GM23338 (cell line): ENCODE measurements at regions not wholly inside any gene's neighbourhood (a gene's known extent, or its start where the extent isn't known, plus 50 kb on each side); places are given as distances from the start of the nearest gene placed in this dataset.

Experiments
- ATAC-seq: fragments of 200-7000 bp; cut with Tn5 transposase; 3 replicates; pipeline ENCODE4 v1.9.1; 2020
- DNase-seq: peaks from one replicate; pipeline ENCODE4 v3.0.0-alpha.2; 2015; ENCODE audit warnings: low spot score
- H2AFZ ChIP-seq: fragments of 200-600 bp; sonication (generic); 2 replicates; pipeline ENCODE4 v1.8.0; 2016; ENCODE audit warnings: antibody characterized with exemption, mild to moderate bottlenecking, moderate library complexity
- H3F3A ChIP-seq: fragments of 200-600 bp; sonication (generic); replicated peaks from 2 replicates; pipeline ENCODE4 v1.8.0; 2017; ENCODE audit warnings: antibody characterized with exemption, mixed run types, low read depth
- H3K27ac ChIP-seq: fragments of 200-600 bp; sonication (generic); 2 replicates; pipeline ENCODE4 v1.6.1; 2016; ENCODE audit warnings: low read depth
- H3K27me3 ChIP-seq: fragments of 200-600 bp; sonication (generic); 2 replicates; pipeline ENCODE4 v1.8.0; 2016; ENCODE audit warnings: mild to moderate bottlenecking, mixed run types, moderate library complexity; ENCODE audit not compliant: insufficient read depth
- H3K36me3 ChIP-seq: fragments of 200-600 bp; sonication (generic); 2 replicates; pipeline ENCODE4 v1.8.0; 2016; ENCODE audit warnings: mild to moderate bottlenecking; ENCODE audit not compliant: insufficient read depth
- H3K4me1 ChIP-seq: fragments of 200-600 bp; sonication (generic); 2 replicates; pipeline ENCODE4 v1.8.0; 2016; ENCODE audit warnings: mild to moderate bottlenecking, moderate library complexity; ENCODE audit not compliant: insufficient read depth
- H3K4me2 ChIP-seq: fragments of 200-600 bp; sonication (generic); 2 replicates; pipeline ENCODE4 v1.7.1; 2017; ENCODE audit warnings: mixed run types
- H3K4me3 ChIP-seq: fragments of 200-600 bp; sonication (generic); 2 replicates; pipeline ENCODE4 v1.6.1; 2016; ENCODE audit warnings: mixed run types
- H3K79me2 ChIP-seq: fragments of 200-600 bp; sonication (generic); replicated peaks from 2 replicates; pipeline ENCODE4 v1.8.0; 2017; ENCODE audit warnings: mild to moderate bottlenecking; ENCODE audit not compliant: insufficient read depth
- H3K9me2 ChIP-seq: fragments of 200-600 bp; sonication (generic); 2 replicates; pipeline ENCODE4 v1.8.0; 2017; ENCODE audit not compliant: insufficient read depth
- H4K20me1 ChIP-seq: fragments of 200-600 bp; sonication (generic); replicated peaks from 2 replicates; pipeline ENCODE4 v1.8.0; 2017; ENCODE audit warnings: mild to moderate bottlenecking; ENCODE audit not compliant: insufficient read depth
- H3K27ac Mint-ChIP-seq: 2 replicates; pipeline ENCODE4 v1.8.0; 2020; ENCODE audit warnings: inconsistent platforms, mild to moderate bottlenecking, moderate library complexity, mixed read lengths
- H3K27me3 Mint-ChIP-seq: 3 replicates; pipeline ENCODE4 v1.8.0; 2022; ENCODE audit warnings: low read depth, mild to moderate bottlenecking, moderate library complexity, mixed read lengths, inconsistent platforms; ENCODE audit not compliant: insufficient read depth, poor library complexity
- H3K36me3 Mint-ChIP-seq: 3 replicates; pipeline ENCODE4 v1.8.0; 2021; ENCODE audit warnings: low read depth, mild to moderate bottlenecking, inconsistent platforms, moderate library complexity, mixed read lengths
- H3K4me1 Mint-ChIP-seq: 3 replicates; pipeline ENCODE4 v1.8.0; 2020; ENCODE audit warnings: mild to moderate bottlenecking, inconsistent platforms, mixed read lengths
- H3K4me3 Mint-ChIP-seq: 3 replicates; pipeline ENCODE4 v1.8.0; 2021; ENCODE audit warnings: moderate library complexity, mild to moderate bottlenecking, inconsistent platforms, mixed read lengths
- H3K9me3 Mint-ChIP-seq: 3 replicates; pipeline ENCODE4 v1.8.0; 2020; ENCODE audit warnings: moderate library complexity, mild to moderate bottlenecking, inconsistent platforms, mixed read lengths
- CREB1 ChIP-seq: fragments of 250-450 bp; sonication (Bioruptor Pico); IDR thresholded peaks from 2 replicates; pipeline ENCODE4 v1.5.0; 2020; ENCODE audit warnings: low read depth, mild to moderate bottlenecking, moderate library complexity
- EZH2 ChIP-seq: fragments of 200-600 bp; sonication (generic); IDR thresholded peaks from one replicate; pipeline ENCODE4 v1.8.0; 2017; ENCODE audit warnings: antibody characterized with exemption, mild to moderate bottlenecking, low read depth; ENCODE audit not compliant: unreplicated experiment
- TF ChIP-seq, protein P1 (sequence below), 2 experiments: fragments of 200-600 bp in 1 of 2; sonication (generic) in 1 of 2; conservative IDR thresholded peaks; 2 replicates each; pipeline versions ENCODE4 v1.5.1 to v1.6.1; 2016 to 2017; ENCODE audit warnings: antibody characterized with exemption in 2 of 2, low read depth in 2 of 2, mild to moderate bottlenecking in 2 of 2, moderate library complexity in 1 of 2
- TF ChIP-seq, protein P2 (sequence below): IDR thresholded peaks from one replicate; pipeline ENCODE4 v1.6.1; 2018; ENCODE audit warnings: antibody characterized with exemption; ENCODE audit not compliant: unreplicated experiment

DNA sequence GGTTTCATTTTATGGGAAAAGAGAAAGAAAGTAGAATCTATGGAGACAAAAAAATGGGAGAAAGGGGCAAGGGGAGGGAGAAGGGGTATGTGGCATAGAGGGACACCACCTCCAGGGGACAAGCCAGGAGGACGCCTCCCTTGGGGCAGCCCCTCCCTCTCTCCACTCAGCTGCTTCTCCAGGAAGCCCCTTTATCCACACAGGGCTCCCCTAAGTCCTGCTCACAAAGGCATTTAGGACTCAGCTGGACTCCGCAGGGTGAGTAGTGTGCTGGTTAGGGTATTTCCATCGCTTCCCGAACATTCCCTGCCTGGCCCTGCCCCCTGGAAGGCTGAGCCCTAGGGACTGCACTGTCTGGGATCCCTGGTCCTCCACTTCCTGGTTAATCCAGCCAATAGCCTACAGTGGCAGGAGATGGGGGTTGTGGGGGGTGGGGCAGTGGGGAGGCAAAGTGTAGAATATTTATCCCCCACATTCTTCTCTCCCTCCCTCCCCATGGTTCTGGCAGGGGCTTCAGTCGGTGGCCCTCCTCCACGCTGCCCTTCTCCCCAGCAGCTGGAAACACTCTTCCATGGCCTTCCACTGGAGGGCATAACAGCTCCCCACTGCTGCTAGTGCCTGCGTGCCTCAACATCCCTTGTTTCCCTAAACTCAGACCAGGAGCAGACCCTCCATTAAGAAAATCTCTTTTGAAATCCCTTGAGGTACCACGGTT lies 84.8 kb downstream of the SNX5 start:
- ATAC-seq (peak; percentile 77), DNase-seq (no peak)
- H3K27me3 ChIP-seq: no peaks in the 10 kb centered on the region
- H4K20me1 ChIP-seq: no peaks in the 10 kb centered on the region
- H3K4me1 ChIP-seq: peaks cover 9% of the 10 kb centered on the region
- Mint-ChIP-seq H3K36me3 (peaks cover 9% of the 10 kb centered on the region), H3K9me3 (peaks cover 6% of the 10 kb centered on the region), H3K4me1 (peaks cover 23% of the 10 kb centered on the region), H3K27ac (no peak overlapping the region), H3K4me3 (no peak overlapping the region), H3K27me3 (peaks cover 12% of the 10 kb centered on the region)
- no peaks in the 10 kb centered on the region for H3F3A ChIP-seq
- H2AFZ ChIP-seq: peak overlapping the region; percentile 47; the same call in 1 of the 2 replicates
- H3K9me2 ChIP-seq: no peaks in the 10 kb centered on the region
- no peak overlapping the region for H3K27ac ChIP-seq
- no peaks in the 10 kb centered on the region for H3K36me3 ChIP-seq
- TF ChIP-seq, protein P1, sequence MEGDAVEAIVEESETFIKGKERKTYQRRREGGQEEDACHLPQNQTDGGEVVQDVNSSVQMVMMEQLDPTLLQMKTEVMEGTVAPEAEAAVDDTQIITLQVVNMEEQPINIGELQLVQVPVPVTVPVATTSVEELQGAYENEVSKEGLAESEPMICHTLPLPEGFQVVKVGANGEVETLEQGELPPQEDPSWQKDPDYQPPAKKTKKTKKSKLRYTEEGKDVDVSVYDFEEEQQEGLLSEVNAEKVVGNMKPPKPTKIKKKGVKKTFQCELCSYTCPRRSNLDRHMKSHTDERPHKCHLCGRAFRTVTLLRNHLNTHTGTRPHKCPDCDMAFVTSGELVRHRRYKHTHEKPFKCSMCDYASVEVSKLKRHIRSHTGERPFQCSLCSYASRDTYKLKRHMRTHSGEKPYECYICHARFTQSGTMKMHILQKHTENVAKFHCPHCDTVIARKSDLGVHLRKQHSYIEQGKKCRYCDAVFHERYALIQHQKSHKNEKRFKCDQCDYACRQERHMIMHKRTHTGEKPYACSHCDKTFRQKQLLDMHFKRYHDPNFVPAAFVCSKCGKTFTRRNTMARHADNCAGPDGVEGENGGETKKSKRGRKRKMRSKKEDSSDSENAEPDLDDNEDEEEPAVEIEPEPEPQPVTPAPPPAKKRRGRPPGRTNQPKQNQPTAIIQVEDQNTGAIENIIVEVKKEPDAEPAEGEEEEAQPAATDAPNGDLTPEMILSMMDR (conservative IDR thresholded peaks at IDR 0.05; ENCODE audit: low read depth in 2 of 2): peak; percentile 28 to 51
- TF ChIP-seq, protein P2, sequence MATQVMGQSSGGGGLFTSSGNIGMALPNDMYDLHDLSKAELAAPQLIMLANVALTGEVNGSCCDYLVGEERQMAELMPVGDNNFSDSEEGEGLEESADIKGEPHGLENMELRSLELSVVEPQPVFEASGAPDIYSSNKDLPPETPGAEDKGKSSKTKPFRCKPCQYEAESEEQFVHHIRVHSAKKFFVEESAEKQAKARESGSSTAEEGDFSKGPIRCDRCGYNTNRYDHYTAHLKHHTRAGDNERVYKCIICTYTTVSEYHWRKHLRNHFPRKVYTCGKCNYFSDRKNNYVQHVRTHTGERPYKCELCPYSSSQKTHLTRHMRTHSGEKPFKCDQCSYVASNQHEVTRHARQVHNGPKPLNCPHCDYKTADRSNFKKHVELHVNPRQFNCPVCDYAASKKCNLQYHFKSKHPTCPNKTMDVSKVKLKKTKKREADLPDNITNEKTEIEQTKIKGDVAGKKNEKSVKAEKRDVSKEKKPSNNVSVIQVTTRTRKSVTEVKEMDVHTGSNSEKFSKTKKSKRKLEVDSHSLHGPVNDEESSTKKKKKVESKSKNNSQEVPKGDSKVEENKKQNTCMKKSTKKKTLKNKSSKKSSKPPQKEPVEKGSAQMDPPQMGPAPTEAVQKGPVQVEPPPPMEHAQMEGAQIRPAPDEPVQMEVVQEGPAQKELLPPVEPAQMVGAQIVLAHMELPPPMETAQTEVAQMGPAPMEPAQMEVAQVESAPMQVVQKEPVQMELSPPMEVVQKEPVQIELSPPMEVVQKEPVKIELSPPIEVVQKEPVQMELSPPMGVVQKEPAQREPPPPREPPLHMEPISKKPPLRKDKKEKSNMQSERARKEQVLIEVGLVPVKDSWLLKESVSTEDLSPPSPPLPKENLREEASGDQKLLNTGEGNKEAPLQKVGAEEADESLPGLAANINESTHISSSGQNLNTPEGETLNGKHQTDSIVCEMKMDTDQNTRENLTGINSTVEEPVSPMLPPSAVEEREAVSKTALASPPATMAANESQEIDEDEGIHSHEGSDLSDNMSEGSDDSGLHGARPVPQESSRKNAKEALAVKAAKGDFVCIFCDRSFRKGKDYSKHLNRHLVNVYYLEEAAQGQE: no peak
- no peak for TF ChIP-seq EZH2
- H3K79me2 ChIP-seq: no peaks in the 10 kb centered on the region
- no peak overlapping the region for H3K4me2 ChIP-seq
- no peak overlapping the region for H3K4me3 ChIP-seq

DNA sequence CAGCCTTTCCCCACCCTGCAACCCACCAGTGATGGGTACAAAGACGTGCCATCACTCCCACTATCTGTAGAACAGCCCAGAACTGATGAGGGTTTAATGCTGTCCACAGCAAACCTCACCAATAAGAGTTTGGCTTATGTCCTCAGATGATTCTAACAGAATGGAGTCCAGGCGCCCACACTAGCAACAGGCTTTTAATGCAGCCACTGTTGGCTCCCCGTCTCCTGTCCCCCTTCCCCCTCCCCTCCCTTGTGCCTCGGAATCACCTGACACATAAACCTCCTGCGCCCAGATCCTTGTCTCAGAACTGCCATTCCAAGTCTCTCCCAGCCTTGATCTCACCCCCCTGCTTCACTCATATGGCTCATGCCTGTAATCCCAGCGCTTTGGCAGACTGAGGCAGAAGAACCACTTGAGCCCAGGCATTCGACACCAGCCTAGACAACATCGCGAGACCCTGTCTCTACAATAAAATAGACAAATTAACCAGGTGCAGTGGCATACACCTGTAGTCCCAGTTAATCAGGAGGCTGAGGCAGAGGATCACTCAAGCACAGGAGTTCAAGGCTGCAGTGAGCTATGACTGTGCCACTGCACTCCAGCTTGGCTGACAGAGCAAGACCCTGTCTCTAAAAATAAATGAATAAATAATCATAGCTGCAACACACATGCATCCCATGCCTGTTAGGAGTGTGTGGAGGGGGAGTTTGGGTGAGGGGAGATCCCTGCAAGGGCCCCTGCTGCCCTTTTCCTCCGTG lies 85.6 kb downstream of the SNX5 start:
- Histone ChIP-seq H3K4me3 (no peak overlapping the region), H2AFZ (peak overlapping the region; percentile 66; the same call in 1 of the 2 replicates), H3K27me3 (no peaks in the 10 kb centered on the region), H3K4me1 (peaks cover 9% of the 10 kb centered on the region), H3K9me2 (no peaks in the 10 kb centered on the region), H4K20me1 (no peaks in the 10 kb centered on the region), H3F3A (no peaks in the 10 kb centered on the region), H3K4me2 (no peak overlapping the region), H3K79me2 (no peaks in the 10 kb centered on the region), H3K27ac (no peak overlapping the region), H3K36me3 (no peaks in the 10 kb centered on the region)
- no peak for DNase-seq
- Mint-ChIP-seq H3K4me1 (peaks cover 26% of the 10 kb centered on the region), H3K27ac (no peak overlapping the region), H3K4me3 (no peak overlapping the region), H3K9me3 (no peaks in the 10 kb centered on the region), H3K27me3 (peaks cover 14% of the 10 kb centered on the region), H3K36me3 (peaks cover 2% of the 10 kb centered on the region; the same call in 1 of the 3 replicates)
- ATAC-seq: peak; percentile 9; the same call in 1 of the 3 replicates
- TF ChIP-seq, protein P2: no peak
- no peak for TF ChIP-seq CREB1 (CRISPR knock-in tag)
